Muscle layer of colon (tissue), 2 donors: ENCODE measurements at regions not wholly inside any gene's neighbourhood (a gene's known extent, or its start where the extent isn't known, plus 50 kb on each side); places are given as distances from the start of the nearest gene placed in this dataset.
"Not testable (repeated sequence)": the region's sequence is repeated elsewhere in the genome, so short reads cannot be mapped to it uniquely, and the experiment has no call there.

ENCODE experiments used
- H3K27ac ChIP-seq: one replicate; pipeline ENCODE4 v1.7.0; 2013; ENCODE audit warnings: low read depth, mild to moderate bottlenecking, low read length, moderate library complexity
- H3K27me3 ChIP-seq, 2 donors: one replicate each; pipeline ENCODE4 v1.7.0; 2013; ENCODE audit warnings: low read length in 2 of 2, mild to moderate bottlenecking in 2 of 2; ENCODE audit not compliant: insufficient read depth in 2 of 2, control insufficient read depth in 1 of 2
- H3K36me3 ChIP-seq: one replicate; pipeline ENCODE4 v1.7.0; 2013; ENCODE audit warnings: mild to moderate bottlenecking, low read length; ENCODE audit not compliant: insufficient read depth
- H3K4me1 ChIP-seq: one replicate; pipeline ENCODE4 v1.7.0; 2013; ENCODE audit warnings: mild to moderate bottlenecking, low read length; ENCODE audit not compliant: insufficient read depth
- H3K4me3 ChIP-seq, 2 donors: one replicate each; pipeline ENCODE4 v1.7.0; 2013; ENCODE audit warnings: low read length in 2 of 2, low read depth in 1 of 2, mild to moderate bottlenecking in 1 of 2, moderate library complexity in 1 of 2
- H3K9ac ChIP-seq: one replicate; pipeline ENCODE4 v1.7.0; 2013; ENCODE audit warnings: low read length
- H3K9me3 ChIP-seq: one replicate; pipeline ENCODE4 v1.7.0; 2013; ENCODE audit warnings: mild to moderate bottlenecking, low read length
- donor health status: abdominal sarcoma.
- donor health status: Adenocarcinoma of cecum.

GRCh38 chr20:53795170-53795569 lies 201.5 kb upstream of the ZNF217 start:
- H3K27me3 ChIP-seq, result no peaks in the 10 kb centered on the region
- no peak overlapping the region for H3K9ac ChIP-seq
- no peaks in the 10 kb centered on the region for H3K4me1 ChIP-seq
- H3K36me3 ChIP-seq, result no peaks in the 10 kb centered on the region
- H3K27ac ChIP-seq, result no peak overlapping the region
- H3K9me3 ChIP-seq, result no peaks in the 10 kb centered on the region
- no peak overlapping the region for H3K4me3 ChIP-seq

GRCh38 chr20:53794529-53795115 lies 201.0 kb upstream of the ZNF217 start:
- Histone ChIP-seq H3K27ac (no peak overlapping the region), H3K9me3 (no peaks in the 10 kb centered on the region), H3K36me3 (no peaks in the 10 kb centered on the region), H3K27me3 (no peaks in the 10 kb centered on the region), H3K9ac (no peak overlapping the region), H3K4me1 (no peaks in the 10 kb centered on the region), H3K4me3 (no peak overlapping the region)

GRCh38 chr20:53793783-53794383 lies 200.2 kb upstream of the ZNF217 start:
- Histone ChIP-seq H3K4me1 (no peaks in the 10 kb centered on the region), H3K36me3 (no peaks in the 10 kb centered on the region), H3K27ac (no peak overlapping the region), H3K27me3 (no peaks in the 10 kb centered on the region), H3K9me3 (no peaks in the 10 kb centered on the region), H3K4me3 (no peak overlapping the region), H3K9ac (no peak overlapping the region)

- Histone ChIP-seq H3K36me3 (no peaks in the 10 kb centered on the region), H3K27me3 (no peaks in the 10 kb centered on the region), H3K27ac (no peak overlapping the region), H3K9ac (no peak overlapping the region), H3K4me3 (no peak overlapping the region), H3K9me3 (no peaks in the 10 kb centered on the region), H3K4me1 (no peaks in the 10 kb centered on the region)
Measured at GRCh38 chr20:53792946-53793536, 199.4 kb upstream of the ZNF217 start.

- no peaks in the 10 kb centered on the region for H3K36me3 ChIP-seq
- no peak overlapping the region for H3K27ac ChIP-seq
- H3K9ac ChIP-seq, result no peak overlapping the region
- H3K4me1 ChIP-seq, result no peaks in the 10 kb centered on the region
- no peak overlapping the region for H3K4me3 ChIP-seq
- no peaks in the 10 kb centered on the region for H3K9me3 ChIP-seq
- H3K27me3 ChIP-seq, result no peaks in the 10 kb centered on the region
Measured at GRCh38 chr20:53789989-53790675, 196.5 kb upstream of the ZNF217 start.

GRCh38 chr20:53788253-53789022 lies 194.8 kb upstream of the ZNF217 start:
- H3K27me3 ChIP-seq, result no peaks in the 10 kb centered on the region
- H3K4me3 ChIP-seq, result no peak overlapping the region
- no peak overlapping the region for H3K9ac ChIP-seq
- H3K36me3 ChIP-seq, result no peaks in the 10 kb centered on the region
- H3K4me1 ChIP-seq, result no peaks in the 10 kb centered on the region
- no peak overlapping the region for H3K27ac ChIP-seq
- H3K9me3 ChIP-seq, result no peaks in the 10 kb centered on the region

- not testable (repeated sequence) for H3K36me3 ChIP-seq, H3K9ac ChIP-seq, H3K27ac ChIP-seq, H3K4me1 ChIP-seq, H3K4me3 ChIP-seq, H3K27me3 ChIP-seq, H3K9me3 ChIP-seq
Measured at GRCh38 chr20:53787491-53787931, 193.9 kb upstream of the ZNF217 start.

- Histone ChIP-seq H3K4me3 (no peak overlapping the region), H3K9me3 (no peaks in the 10 kb centered on the region), H3K9ac (no peak overlapping the region), H3K27me3 (no peaks in the 10 kb centered on the region), H3K36me3 (no peaks in the 10 kb centered on the region), H3K4me1 (no peaks in the 10 kb centered on the region), H3K27ac (no peak overlapping the region)
Measured at GRCh38 chr20:53786445-53787267, 193.0 kb upstream of the ZNF217 start.

- Histone ChIP-seq H3K36me3 (no peaks in the 10 kb centered on the region), H3K9ac (no peak overlapping the region), H3K27me3 (no peaks in the 10 kb centered on the region), H3K9me3 (no peaks in the 10 kb centered on the region), H3K4me1 (no peaks in the 10 kb centered on the region), H3K27ac (no peak overlapping the region), H3K4me3 (no peak overlapping the region)
Measured at GRCh38 chr20:53786071-53786444, 192.4 kb upstream of the ZNF217 start.

- Histone ChIP-seq H3K27me3 (no peaks in the 10 kb centered on the region), H3K9ac (no peak overlapping the region), H3K36me3 (no peaks in the 10 kb centered on the region), H3K9me3 (no peaks in the 10 kb centered on the region), H3K4me3 (no peak overlapping the region), H3K27ac (no peak overlapping the region), H3K4me1 (no peaks in the 10 kb centered on the region)
Measured at GRCh38 chr20:53785320-53785719, 191.7 kb upstream of the ZNF217 start.
